ENCODE measurements at regions not wholly inside any gene's neighbourhood (a gene's known extent, or its start where the extent isn't known, plus 50 kb on each side); places are given as distances from the start of the nearest gene placed in this dataset.

DNA sequence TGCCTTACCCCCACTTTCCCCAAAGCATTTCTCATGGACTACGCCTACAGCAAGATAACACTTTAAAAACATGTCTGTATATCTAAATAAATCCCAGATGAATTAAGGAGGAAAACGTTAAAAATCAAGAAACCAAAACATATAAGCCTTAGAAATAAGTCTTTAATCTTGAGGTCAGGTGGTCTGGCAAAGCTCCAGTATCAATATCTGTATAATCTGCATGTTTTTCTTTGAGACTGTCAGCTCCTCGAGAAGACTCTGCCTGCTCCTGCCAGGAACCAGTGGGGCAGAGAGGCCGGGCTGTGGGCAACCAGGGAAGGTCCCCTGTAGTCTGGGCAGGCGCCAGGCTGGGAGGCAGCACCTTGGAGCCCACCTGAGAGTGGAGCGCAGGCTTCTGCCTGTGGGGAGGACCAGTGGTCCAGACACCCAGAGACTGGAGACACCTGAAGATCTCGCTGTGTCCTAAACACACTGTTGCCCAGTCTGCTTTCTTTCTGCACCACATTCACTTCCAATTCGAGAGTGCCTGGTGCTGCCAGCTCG, 291.0 kb upstream of the SOX11 start:
- H3K4me3 ChIP-seq (replicated peaks; ENCODE audit: low read depth, low read length), result no peak overlapping the region
- no peak for TF ChIP-seq CTCF (IDR thresholded peaks at IDR 0.05; ENCODE audit: low read depth, low read length, missing control alignments)
- DNase-seq (ENCODE audit: extremely low read depth, low read depth), result no peak

GRCh38 chr2:5403392-5403791, 288.8 kb upstream of the SOX11 start:
- H3K4me3 ChIP-seq (replicated peaks; ENCODE audit: low read depth, low read length), result no peak overlapping the region
- no peak for DNase-seq (ENCODE audit: extremely low read depth, low read depth)
- no peak for TF ChIP-seq CTCF (IDR thresholded peaks at IDR 0.05; ENCODE audit: low read depth, low read length, missing control alignments)

DNA sequence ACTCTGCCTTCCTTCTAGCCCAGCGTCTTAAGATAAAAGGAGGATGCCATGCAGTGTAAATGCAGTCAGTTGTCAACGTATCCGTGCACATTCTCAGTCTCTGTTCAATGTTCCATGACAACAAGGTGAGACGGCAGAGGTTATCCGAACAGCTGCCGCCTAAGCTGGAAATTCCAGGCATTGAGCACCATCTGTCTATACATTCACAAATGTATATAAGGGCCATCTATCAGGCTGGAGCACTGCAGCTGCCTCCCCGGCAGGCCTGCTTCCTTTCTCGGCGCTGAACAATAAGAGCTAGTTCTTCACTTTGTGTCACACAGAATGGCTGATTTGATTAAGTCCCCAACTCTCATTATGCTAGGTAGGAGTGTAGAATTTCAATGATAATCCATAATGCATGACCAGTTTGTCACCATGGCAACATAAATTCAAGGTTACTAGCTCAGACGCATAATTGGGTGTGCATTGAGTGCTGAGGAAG, 282.2 kb upstream of the SOX11 start:
- no peak for TF ChIP-seq CTCF (IDR thresholded peaks at IDR 0.05; ENCODE audit: low read depth, low read length, missing control alignments)
- no peak for DNase-seq (ENCODE audit: extremely low read depth, low read depth)
- H3K4me3 ChIP-seq (replicated peaks; ENCODE audit: low read depth, low read length), result no peak overlapping the region

- no peak overlapping the region for H3K4me3 ChIP-seq (replicated peaks; ENCODE audit: low read depth, low read length)
- no peak for TF ChIP-seq CTCF (IDR thresholded peaks at IDR 0.05; ENCODE audit: low read depth, low read length, missing control alignments)
- no peak for DNase-seq (ENCODE audit: extremely low read depth, low read depth)
These were observed 281.0 kb upstream of the SOX11 start for GRCh38 chr2:5410991-5411700.

DNA sequence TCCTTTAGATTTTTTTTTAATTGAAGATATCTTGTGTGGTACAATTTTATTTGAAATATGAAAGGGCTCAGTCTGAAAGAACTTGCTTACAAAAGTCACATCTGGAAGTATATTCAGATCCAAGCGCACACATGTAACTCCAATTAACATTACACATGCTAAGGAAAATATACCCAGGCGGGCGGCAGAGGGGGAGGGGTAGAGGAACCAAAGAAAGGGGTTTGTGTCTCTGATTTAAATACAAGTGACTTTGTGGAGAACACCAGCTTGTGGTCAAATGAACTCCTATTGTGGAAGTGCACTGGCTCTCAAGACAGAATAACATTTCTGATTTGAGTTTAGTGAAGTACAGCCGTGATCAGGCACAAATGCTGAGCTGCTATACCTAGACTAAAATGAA, 280.2 kb upstream of the SOX11 start:
- H3K4me3 ChIP-seq (replicated peaks; ENCODE audit: low read depth, low read length), result no peak overlapping the region
- no peak for TF ChIP-seq CTCF (IDR thresholded peaks at IDR 0.05; ENCODE audit: low read depth, low read length, missing control alignments)
- no peak for DNase-seq (ENCODE audit: extremely low read depth, low read depth)

GRCh38 chr2:5433855-5434254, 258.3 kb upstream of the SOX11 start:
- DNase-seq (ENCODE audit: extremely low read depth, low read depth), result no peak
- no peak for TF ChIP-seq CTCF (IDR thresholded peaks at IDR 0.05; ENCODE audit: low read depth, low read length, missing control alignments)
- no peak overlapping the region for H3K4me3 ChIP-seq (replicated peaks; ENCODE audit: low read depth, low read length)

All from HFF-Myc (cell line).